Retinal pigment epithelial cell (primary cell): ENCODE measurements at regions not wholly inside any gene's neighbourhood (a gene's known extent, or its start where the extent isn't known, plus 50 kb on each side); places are given as distances from the start of the nearest gene placed in this dataset.

ENCODE experiments used
- DNase-seq: peaks from one replicate; pipeline ENCODE4 v3.0.0-alpha.2; 2010; ENCODE audit warnings: low read depth
- H3K4me3 ChIP-seq: 2 replicates; pipeline ENCODE4 v1.5.1; 2011; ENCODE audit warnings: mild to moderate bottlenecking, low read length, control low read depth, moderate library complexity
- TF ChIP-seq, protein P1 (sequence below): conservative IDR thresholded peaks from 2 replicates; pipeline ENCODE4 v1.5.1; 2011; ENCODE audit warnings: low read depth, low read length, control low read depth, inconsistent platforms

DNA sequence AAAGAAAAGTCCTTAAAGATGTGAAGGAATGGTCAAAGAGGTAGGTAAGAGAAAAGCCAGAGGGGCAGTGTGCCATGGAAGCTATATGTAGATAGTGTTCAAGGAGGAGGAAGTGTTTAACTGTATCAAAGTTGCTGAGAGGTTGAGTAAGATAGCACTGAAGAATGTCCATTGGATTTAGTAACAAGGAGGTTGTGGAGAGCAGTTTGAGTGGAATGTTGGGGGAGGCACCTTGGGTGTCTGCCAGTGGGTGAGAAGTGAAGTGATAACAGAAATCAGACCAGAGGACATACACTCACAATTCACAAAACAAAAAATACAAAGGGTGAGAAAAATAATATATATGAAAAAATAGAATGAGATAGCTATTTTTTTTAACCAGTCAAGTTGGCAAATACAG, 121.3 kb upstream of the AMOT start:
- H3K4me3 ChIP-seq: no peak overlapping the region
- TF ChIP-seq, protein P1, sequence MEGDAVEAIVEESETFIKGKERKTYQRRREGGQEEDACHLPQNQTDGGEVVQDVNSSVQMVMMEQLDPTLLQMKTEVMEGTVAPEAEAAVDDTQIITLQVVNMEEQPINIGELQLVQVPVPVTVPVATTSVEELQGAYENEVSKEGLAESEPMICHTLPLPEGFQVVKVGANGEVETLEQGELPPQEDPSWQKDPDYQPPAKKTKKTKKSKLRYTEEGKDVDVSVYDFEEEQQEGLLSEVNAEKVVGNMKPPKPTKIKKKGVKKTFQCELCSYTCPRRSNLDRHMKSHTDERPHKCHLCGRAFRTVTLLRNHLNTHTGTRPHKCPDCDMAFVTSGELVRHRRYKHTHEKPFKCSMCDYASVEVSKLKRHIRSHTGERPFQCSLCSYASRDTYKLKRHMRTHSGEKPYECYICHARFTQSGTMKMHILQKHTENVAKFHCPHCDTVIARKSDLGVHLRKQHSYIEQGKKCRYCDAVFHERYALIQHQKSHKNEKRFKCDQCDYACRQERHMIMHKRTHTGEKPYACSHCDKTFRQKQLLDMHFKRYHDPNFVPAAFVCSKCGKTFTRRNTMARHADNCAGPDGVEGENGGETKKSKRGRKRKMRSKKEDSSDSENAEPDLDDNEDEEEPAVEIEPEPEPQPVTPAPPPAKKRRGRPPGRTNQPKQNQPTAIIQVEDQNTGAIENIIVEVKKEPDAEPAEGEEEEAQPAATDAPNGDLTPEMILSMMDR: no peak
- DNase-seq: no peak

DNA sequence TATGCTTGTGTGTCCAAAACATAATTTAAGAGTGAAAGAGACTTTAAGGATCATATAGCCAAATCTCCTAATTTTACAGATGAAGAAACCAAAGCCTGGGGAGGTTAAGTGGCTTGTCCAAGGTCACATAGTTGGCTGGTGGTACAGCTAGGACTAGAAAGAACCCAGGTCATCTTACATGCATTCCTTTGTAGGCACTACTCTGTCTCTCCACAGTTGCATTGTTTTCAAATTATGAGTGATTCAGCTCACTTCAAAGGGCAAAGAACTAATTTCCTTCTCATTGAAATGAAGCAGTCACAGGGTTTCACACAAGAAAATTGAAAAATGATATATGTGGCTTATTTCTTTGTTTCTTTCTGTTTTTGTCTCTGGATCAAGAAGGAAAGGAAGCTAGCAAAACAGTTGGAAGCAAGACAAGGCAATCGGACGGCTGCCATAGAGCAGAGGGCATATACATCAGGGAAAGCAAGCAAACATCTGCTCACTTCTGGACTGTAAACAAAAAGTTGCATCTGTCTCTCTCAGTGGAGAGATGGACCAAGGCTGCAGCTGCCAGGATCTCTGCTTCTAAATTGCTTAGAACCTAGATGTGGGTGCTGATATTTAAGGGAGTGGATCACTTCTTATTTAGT, 107.5 kb upstream of the AMOT start:
- no peak overlapping the region for H3K4me3 ChIP-seq
- no peak for DNase-seq
- TF ChIP-seq, protein P1: no peak

DNA sequence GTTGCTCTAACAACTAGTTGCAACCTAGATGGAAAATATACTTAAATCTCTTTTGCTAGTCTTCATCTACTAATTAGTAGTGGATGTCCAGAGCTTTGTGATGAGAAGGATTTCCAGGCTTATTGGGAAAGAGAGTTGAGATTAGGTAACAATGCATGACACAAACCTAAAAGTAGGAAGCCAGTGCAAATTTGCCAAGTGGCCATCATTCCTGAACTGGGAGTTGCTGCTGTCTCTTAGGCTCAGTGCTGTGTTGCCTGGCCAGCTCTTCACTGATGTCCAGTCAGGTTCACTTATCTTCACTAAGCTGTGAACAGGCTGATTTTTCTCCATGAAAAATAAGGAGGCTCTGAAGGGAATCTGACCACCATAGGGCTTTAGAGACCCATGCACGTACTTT, 105.6 kb upstream of the AMOT start:
- TF ChIP-seq, protein P1: no peak
- no peak overlapping the region for H3K4me3 ChIP-seq
- no peak for DNase-seq

DNA sequence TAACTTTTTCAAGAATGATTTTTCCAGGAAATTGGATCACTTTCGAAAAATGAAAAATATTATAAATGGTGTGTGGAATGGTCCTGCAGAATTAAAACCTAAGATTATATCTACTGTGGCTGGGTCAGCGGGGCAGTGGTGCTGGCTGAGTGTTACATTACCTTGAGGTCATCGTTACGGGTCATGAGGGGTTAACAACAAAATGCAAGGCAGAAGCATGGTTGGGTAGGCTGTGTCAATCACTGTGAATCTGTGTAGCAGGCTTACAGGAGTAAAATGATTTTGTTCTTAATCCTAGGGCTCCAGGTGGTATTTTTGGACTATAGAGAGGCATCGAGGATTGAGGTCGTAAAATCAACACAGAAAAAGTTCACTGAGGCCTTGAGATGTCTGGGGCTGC, 105.2 kb upstream of the AMOT start:
- DNase-seq: no peak
- no peak overlapping the region for H3K4me3 ChIP-seq
- TF ChIP-seq, protein P1: no peak

DNA sequence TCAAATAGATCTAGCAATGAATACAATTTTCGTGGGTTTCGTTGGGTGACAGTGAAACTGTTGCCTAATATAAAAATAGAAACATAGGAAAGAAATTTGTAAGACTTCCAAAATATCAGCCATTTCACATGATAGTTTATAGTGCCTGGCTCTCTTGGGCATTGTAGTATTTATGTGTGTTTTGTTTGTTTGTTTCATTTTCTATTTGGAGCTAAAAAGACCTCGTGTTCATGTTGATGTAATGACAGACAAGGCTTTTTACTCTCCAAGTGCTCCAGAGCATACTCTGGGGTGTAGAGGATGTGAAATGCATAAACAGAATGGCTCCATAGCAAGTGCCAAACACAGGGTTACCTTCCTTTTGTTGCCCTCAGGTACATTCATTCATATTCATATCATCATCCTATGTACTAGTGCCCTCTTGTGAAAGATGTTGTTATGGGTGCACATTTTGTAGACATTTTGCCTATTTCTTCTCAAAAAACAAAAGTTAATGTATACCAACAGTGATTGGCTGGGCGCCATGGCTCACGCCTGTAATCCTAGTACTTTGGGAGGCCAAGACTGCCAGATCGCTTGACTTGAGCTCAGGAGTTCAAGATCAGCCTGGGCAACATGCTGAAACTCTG, 100.7 kb upstream of the AMOT start:
- TF ChIP-seq, protein P1: peak; percentile 7
- DNase-seq: no peak
- H3K4me3 ChIP-seq: no peak overlapping the region

DNA sequence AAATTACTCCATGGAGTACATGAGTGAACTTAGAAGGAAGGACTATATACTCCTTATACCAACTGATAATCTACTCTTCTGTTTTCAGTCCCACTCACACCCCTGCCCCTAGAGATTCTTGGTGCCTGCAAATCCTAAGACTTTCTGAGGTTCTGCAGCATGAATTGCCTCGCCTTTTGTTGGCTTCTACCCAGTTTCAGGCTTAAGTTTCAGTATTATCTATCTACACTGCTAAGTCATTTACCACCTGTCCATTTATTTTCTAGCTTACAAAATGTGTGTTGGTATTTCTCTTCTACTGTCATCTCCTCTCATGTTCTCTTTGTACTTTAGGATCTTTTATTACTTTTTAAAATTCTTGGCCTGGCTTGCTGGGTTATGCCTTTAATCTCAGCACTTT, 94.4 kb upstream of the AMOT start:
- no peak for DNase-seq
- no peak overlapping the region for H3K4me3 ChIP-seq
- TF ChIP-seq, protein P1: no peak

DNA sequence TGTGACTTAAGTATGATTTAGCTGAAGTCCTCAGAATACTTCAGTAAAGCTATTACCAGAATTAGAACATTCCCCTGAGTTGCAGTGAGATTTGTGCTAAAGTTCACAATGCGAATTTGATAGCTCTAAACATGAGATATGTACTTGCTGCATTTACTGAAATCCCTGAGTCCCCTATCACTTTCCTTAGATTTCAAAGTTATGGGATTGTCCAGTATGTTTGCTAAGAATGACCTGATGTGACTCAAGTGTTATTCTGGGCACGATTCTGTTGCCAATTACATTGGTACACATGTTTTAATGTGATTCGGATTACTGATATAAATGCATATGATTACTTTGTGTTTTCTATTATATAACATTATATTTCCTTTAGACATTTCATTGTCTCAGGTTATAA, 91.3 kb upstream of the AMOT start:
- TF ChIP-seq, protein P1: no peak
- H3K4me3 ChIP-seq: no peak overlapping the region
- no peak for DNase-seq
